GM19351 (cell line): ENCODE measurements at regions not wholly inside any gene's neighbourhood (a gene's known extent, or its start where the extent isn't known, plus 50 kb on each side); places are given as distances from the start of the nearest gene placed in this dataset.

ENCODE experiments used
- ATAC-seq: cut with Tn5 transposase; IDR thresholded peaks from one replicate; pipeline ENCODE4 v1.9.1; 2021; ENCODE audit warnings: mild to moderate bottlenecking, moderate library complexity; ENCODE audit not compliant: unreplicated experiment

DNA sequence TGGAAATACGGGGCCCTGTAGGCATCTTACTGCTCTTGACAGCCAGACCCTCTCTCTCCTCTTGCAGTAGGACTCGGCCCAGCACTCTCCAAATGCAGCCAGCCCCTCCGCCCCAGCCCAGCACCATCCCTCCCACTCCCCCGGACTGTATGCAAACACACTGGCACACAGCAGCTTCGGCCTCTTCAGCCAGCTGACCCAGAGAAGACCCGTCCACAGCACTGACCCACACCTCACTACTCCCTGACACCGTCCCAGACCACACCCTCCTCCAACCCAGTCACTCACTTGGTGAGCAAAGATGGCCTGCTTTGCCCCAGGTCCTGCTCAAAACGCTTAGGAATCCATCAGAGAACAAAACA is 164.6 kb downstream of the IGLL1 start:
- no peak for ATAC-seq

DNA sequence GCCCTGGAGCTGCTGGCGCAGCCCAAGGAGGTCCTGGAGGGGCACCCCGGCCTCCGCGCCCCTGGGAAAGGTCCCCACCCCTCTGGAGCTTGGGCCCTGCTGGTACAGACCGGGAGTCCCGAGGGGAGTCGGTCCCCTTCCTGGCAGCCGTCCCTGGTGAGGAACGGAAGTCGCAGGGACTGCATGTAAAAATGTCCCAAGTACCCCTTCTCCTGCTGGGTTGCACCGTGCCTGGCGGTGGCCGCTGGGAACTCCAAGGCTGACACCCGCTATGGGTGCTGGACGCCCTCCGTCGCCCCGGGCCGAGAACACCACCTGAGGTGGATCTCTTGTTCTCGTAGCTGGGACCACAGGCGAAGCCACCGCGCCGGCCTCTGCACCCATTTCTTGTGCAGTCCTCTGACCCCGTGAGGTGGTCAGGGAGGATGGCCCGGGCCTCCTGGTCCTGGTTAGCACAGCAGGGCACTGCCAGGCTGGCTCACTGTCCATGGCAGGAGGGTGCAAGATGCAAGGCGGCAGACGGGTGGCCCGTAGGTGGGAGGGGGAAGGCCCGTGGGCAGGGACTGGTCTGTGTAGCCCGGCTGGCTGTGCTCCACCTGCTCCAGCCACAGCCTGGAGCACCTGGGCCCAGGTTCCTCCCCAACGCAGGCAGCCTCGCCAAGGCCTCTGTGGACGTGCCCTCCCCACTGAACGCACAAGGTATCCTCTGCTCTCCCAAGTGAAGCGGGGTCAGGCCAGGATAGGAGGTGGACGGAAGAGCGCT is 165.2 kb downstream of the IGLL1 start:
- ATAC-seq, result no peak

DNA sequence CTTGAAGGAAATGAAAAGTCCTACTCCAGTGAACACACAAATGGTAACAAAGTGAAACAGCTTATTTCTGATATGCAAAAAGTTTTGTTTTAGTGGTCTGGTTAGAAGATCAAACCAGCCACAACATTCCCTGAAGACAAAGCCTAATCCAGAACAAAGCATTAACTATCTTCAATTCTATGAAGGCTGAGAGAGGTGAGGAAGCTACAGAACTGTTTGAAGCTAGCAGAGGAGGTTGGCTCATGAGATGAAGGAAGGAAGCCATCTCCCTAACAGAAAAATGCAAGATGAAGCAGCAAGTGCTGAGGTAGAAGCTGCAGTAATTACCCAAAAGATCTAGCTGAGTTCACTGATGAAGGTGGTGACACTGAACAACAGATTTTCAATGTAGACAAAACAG is 168.4 kb downstream of the IGLL1 start:
- ATAC-seq, result no peak

DNA sequence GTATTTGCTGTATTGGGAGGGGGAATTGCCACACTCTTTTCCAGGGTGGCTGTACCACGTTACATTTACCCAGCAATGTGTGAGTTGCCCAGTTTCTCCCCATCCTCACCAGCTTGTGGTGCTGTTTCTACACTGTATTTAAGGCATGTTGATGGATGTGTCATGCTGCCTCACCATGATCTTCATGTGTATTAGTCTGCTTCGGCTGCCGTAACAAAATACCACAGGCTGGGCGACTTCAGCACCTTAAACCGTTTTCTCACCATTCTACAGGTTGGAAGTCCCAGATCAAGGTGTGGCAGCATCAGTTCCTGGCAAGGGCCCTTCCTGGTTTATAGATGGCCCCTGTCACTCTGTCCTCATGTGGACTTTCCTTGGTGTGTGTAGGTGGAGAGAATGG is 169.7 kb downstream of the IGLL1 start:
- ATAC-seq, result no peak

DNA sequence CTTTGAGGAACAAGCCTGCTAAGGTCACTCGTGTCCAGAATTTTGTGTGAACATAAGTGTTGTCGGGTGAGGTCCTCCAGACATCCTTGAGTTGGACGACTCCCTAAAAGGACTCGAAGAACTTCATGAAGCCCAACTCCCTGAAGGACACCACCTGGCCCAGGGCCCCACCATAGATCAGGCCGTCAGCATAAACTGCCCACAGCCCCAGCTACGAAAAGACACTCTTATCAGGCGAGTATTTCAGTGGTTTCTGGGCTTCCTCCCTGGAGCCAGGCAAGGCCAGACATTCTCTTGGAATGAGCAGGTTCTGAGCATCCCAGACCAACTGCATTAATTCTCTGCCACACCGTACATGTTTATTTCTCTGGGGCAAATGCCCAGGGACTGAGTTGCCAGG is 170.1 kb downstream of the IGLL1 start:
- no peak for ATAC-seq

DNA sequence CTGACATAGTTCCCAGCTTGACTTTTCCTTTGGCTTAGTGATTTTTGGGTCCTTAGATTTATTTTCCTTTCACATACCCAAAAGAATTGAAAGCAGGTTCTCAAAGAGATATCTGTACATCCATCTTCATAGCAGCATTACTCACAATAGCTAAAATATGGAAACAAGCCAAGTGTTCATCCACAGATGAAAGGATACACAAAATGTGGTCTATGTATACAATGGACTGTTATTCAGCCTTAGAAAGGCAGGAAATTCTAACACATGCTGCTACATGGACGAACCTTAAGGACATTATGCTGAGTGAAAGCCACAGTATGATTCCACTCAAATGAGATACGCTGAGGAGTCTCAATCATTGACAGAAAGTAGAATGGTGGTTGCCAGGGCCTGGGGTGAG is 171.8 kb downstream of the IGLL1 start:
- no peak for ATAC-seq

DNA sequence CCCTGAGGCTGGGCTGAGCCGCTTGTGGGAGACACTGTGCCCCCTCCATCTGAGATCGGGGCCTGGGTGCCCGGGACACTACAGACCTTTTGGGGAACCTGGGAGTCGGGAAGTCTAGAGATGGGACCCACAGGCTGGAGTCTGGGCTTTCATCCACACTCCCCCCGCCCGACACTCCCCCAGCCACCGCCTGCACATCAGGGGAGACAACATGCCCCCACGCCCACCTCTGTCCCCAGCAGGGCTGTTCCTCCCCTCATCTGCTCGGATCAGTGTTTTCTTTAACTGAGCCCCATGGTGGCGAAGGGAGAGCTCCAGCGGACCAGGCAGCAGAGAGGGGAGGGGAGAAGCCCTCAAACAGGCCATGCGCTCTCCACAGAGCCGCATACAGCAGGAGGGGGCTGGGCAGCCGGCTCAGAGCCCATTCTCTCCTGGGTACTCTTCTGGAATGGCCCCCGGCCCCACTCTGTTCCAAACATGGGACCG is 174.7 kb downstream of the IGLL1 start:
- ATAC-seq, result no peak

DNA sequence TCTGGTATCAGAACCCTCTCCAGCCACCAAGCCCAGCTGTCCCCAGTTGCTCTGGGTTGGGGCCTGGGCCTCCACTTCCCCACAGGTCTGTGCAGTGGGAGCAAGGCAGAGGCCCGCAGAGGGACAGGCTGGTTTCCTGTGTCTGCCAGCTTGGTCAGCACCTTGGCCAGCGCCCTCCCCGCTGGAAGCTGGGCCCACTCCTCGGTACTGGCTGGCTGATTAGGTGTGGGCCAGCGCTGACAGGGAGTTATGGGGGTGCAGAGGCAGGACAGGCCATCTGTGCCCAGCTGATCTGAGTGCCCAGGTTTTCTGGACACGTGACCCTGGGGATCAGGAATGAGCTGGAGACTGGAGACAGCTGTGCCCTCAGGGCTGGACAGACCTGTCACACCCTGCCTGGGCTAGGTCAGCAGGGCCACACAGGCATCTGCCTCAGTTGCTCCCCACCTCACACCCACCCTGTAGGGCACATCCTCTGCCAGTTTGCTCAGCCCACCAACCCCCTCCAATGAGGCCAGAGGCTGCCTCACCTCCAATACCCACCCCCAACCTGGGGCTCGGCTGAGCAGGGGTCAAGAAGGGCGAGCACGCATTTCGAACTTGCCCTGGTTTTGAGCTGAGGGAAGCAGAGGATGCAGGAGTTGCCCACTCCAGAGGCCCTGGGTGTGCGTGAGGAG is 175.3 kb downstream of the IGLL1 start:
- no peak for ATAC-seq

DNA sequence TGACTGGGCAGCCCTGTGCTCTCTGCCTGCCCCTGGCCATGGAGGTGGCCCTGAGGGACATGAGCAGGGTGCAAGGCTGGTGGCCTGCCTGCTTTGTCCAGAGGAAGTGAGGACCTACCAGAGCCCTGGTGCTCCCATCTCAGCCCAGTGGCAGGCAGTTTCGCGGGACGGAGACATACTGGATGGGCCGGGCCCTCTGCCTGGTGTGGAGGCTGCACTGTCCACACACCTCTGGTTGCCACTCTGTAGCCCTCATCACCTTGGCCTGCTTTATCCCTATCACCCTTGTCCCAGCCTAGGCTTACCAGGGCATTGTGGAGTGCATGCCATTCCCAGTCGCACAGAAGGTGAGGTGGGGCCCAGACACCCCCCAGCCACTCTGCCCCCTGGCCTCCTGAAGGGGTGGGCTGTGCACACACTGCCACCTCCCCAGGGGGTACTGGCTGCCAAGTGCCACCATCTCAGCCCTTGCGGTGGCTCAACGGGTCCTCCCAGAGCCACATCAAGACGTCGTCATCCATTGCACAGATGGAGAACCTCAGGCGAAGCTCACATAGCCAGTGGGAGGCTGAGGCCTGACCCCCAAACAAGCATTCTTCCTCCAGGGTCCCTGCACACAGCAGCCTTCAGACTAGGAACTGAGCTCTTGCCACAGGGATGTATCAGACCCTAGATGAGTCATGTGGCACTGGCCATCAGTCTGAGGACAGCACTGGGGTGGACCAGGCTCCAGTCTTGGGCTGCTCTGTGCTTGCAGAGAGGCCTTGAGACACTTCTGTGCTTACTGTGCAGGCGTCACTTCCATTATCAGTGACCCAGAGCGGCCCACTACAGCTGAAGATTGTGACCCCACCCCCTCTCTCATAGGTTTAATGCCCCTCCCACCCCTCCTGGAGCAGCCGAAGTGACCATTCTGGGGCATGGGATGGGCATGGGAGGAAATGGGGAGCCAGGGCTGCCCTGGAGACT is 176.1 kb downstream of the IGLL1 start:
- no peak for ATAC-seq

DNA sequence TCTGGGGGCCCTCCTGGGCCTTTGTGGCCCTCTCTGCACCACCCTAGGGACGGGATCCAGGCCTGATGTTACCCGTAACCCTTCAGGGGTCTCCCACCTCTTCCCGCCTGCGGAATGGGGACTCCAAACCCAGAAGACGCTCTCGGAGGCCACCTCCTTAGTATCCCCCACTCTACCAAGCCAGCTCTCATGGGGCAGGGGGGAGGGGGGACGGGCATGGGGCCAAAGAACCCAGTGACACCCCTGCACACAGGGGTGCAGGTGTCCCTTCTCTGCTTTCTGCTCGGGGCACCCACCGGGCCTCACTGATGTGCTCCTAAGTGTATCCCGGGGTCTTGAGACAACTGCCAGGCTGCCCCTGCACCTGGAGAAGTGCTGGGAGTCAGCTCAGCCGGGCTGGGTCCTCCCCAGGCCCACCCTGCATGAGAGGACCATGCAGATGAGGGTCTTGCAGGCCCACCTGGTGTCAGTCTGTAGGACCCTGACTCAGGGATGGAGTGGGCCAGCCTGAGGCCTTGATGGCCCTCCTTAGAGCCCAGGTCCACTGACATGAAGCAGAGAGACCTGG is 176.9 kb downstream of the IGLL1 start:
- no peak for ATAC-seq

DNA sequence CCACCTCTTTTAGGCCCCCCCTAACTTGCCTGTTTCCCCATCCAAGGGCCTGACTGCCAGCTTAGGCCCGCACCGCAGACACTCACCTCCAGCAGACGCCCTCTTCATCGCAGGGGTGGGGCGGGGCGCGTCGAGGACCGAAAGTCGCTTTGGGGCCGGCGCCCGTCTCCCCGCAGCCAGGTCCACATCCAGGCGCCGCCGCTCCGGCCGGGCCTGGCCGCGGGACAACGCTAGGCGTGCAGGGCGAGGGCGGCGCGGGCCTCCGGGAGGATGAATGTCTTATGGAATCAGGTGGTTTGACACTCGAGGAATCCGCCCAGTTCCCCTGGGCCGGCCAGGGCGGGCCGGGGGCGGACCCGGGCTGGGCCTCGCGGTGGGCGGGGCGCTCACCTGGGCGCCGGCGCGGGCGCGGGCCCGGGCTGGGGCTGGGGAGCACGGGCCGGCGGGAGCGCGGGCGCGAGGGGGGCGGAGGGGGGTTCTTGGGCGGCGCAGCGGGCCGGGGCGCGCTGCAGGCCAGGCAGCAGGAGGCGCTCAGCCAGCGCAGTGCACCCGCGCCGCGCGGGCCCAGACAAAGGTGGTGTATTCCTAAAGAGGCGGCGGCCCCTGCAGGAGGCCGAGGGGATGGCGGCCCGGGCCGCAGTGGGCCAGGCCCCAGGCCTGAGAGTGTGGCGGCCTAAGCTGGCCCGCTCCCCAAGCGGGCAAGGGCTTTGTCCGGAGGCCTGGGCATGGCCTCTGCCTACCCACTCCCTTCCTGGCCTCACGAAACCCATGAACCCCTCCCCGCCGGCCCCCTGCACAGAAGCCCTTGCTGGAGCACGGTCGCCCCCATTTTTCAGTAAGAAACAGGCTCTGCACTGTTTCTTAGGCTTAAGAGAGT is 177.6 kb downstream of the IGLL1 start:
- ATAC-seq, result peak; percentile 78

DNA sequence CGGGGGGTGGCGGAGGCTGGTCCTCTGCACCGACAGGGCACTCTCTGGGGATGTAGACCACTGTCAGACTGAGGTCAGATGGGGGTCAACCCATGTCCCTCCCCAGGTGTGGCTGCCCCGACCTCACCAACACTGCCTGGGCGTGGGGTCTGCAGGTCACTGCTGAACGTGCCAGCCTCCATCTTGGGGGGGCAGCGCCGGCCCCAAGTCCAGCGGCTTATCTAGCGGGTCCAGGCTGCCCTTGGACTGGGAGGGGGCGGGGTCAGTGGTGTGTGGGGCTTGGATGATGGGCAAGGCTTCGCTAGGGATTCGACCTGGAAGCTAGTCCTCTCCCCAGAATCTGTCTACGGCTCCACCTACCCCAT is 178.2 kb downstream of the IGLL1 start:
- ATAC-seq, result no peak

DNA sequence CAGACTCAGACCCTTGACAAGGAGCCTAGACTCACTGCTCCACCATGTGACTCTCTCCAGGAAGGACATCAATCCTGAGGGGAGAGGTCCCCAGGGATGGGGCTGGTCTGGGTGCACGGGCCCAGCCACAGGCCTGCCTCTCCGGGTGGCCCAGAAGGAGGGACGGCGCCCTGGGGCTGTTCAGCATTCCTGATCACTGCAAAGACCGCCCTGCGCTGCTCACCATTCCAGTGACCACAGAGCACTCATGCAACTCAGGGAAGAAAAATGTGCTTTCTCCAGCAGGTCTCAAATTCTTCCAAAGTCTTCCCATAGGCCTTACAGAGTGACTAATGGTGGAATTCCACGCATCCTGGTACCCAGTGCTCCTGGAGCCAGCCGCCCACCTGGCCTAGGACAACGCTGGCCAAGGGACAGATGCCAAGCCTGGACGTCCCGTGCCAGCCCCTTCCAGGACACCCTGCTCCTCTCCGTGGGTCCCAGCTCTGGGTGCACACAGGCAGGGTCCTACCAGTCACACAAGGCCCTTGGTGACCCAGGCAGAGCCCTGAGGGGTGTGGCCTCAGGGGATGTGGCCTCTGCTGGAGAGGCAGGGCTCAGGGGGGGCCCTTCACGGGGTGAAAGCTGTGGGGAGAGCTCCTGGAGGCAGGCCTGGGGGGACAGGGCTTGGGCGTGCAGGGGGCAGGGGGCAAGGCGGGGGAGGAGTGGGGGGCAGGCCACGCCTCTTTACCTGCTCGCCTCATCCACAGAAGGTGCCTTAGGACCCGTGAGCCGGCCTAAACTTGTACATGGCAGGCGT is 178.8 kb downstream of the IGLL1 start:
- ATAC-seq, result no peak

DNA sequence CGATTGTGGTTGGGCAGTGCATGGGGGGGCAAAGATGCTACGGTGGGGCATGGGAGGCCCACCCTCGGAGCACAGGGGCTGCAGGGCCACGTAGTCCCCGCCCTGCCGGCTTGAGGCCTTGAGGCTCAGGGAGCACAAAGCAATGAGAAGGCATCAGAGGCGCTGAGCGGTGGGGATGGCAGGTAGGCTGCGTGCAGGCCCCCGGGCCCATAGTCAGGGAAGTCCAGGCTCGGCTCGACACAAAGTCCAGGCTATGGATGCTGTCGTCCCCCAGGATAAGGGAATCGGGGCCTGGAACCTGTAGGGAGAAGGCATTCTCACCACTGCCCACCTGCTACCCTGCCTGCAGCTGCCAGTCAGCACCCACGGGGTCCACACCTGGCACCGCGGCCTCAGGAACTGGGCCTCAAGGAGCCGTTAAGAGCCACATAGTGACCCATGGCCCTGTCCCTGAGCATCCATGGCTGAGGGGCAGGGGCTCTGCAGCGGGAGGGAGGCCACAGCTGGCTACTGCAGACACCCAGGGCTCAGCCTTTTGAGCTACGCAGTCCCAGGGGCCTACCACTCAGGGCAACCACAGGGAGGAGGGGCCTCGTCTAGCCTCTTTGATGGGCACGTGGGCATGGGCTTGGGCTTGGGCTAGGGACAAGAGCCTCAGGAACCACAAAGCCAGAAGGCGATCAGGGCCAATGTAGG is 179.7 kb downstream of the IGLL1 start:
- no peak for ATAC-seq

DNA sequence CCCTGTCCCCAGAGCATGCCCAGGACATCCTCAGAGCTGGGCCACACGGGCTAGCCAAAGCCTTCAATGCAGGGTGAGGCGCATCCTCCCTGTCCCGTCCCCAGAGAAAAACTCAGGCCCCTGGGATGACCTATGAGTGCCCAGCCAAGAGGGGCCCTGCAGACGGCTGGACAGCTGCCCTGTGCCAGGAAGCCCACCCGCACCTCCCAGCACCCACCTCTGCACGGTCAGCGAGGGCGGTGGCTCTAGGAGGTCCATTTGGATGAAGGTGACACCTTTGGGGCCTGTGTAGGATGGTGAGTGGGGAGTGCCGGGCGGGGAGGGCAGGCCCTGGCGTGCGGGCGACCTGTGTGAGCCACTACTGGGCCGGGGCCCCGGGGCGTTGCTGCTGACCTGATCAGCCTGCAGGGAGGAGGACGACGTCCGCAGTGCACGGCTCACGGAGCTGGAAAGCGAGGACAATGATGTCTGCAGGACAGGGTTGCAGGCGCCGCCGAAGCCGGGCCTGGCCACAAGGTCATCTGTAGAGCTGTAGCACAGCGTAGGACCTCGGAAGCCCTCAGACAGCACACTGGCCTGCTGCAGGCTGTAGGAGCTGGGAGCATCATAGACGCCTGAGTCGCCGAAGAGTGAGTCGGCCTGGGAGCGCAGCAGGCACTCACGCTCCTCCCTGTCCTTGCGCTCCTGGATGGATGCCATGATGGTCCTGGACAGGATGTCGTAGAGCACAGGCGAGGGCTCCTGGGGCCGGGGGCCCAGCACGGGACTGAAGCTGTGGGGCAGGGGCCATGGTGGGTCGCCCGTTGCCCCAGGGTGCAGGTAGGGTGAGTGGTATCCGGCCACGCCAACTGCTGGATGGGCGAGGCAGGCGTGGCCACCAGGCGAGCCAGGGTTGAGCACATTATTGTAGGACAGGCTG is 180.5 kb downstream of the IGLL1 start:
- no peak for ATAC-seq

DNA sequence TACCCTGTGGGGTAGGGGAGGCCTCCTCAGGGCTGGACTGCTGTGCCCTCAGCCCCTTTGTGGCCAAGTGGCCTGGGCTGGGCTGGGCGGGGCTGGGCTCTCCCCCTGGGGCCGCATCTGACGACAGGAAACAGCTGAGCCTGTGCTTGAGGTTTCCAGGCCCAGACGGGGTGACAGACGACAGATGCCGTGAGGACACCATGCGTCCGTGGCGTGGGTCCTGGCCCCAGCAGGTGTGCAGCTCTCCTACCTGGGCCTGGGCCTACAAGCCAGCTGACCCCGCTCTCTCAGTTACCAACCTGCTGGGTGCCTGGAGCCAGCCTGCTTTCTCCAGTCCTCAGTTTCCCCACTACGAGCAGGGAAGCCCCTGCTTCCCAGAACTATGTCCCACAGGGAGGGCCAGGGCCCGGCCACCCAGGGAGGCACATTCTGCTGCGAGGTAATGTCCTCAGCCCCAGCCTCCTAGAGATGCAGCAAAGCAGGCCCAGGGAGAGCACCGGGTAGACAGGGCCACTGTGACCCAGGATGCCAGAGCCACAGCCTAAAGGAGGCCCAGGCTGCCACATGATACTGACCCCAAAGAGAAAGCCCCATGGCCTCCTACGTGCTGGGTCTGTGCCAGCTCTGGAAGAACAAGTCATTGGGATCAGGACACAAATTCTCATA is 181.3 kb downstream of the IGLL1 start:
- ATAC-seq, result no peak
